Endothelial cell of umbilical vein (primary cell): ENCODE measurements at regions not wholly inside any gene's neighbourhood (a gene's known extent, or its start where the extent isn't known, plus 50 kb on each side); places are given as distances from the start of the nearest gene placed in this dataset.

ENCODE experiments used
- EZH2 ChIP-seq: IDR thresholded peaks from 2 replicates; pipeline ENCODE4 v1.6.1; 2012; ENCODE audit warnings: borderline replicate concordance, low read depth, mild to moderate bottlenecking, moderate library complexity, low read length, inconsistent platforms; ENCODE audit not compliant: severe bottlenecking
- JUN ChIP-seq: IDR thresholded peaks from 2 replicates; pipeline ENCODE4 v1.6.1; 2011; ENCODE audit warnings: borderline replicate concordance, low read depth; ENCODE audit not compliant: insufficient read length, insufficient read depth
- MYC ChIP-seq: IDR thresholded peaks from one replicate; pipeline ENCODE4 v1.6.1; 2011; ENCODE audit warnings: mild to moderate bottlenecking, low read depth, low read length
- POLR2A ChIP-seq: IDR thresholded peaks from 2 replicates; pipeline ENCODE4 v1.6.1; 2012; ENCODE audit warnings: low read depth, mild to moderate bottlenecking, control low read depth, low read length
- POLR2AphosphoS5 ChIP-seq: IDR thresholded peaks from 2 replicates; pipeline ENCODE4 v1.6.1; 2012; ENCODE audit warnings: low read depth, mild to moderate bottlenecking, control low read depth, low read length, moderate library complexity; ENCODE audit not compliant: insufficient read depth
- TF ChIP-seq, protein P1 (sequence below), 2 donors: IDR thresholded peaks; 1 replicate in 1 of 2; 2 replicates in 1 of 2; pipeline ENCODE4 v1.5.1; 2011; ENCODE audit warnings: low read length in 2 of 2, mild to moderate bottlenecking in 2 of 2, moderate library complexity in 2 of 2, control low read depth in 1 of 2, inconsistent platforms in 1 of 2, low read depth in 1 of 2; ENCODE audit not compliant: insufficient read depth in 1 of 2; ENCODE audit errors: extremely low read depth in 1 of 2
- TF ChIP-seq, protein P2 (sequence below): IDR thresholded peaks from 2 replicates; pipeline ENCODE4 v1.6.1; 2011; ENCODE audit not compliant: insufficient read depth, insufficient read length

DNA sequence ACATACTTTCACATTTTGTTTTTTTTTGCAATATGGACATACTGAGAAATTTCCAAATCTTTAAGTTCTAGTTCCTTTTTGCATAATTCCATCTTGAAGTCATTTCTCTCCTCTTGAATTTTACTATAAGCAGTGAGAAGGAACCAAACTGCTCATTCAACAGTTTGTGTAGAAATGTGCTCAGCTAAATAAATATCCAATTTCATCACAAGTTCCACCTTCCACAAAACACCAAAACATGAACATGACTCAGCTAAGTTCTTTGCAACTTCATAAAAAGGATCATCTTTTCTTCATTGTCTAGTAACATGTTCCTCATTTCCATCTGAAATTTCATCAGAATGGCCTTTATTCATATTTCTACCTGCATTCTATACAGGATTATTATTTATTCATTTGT, 77.3 kb upstream of the FGF13 start:
- TF ChIP-seq, protein P1, sequence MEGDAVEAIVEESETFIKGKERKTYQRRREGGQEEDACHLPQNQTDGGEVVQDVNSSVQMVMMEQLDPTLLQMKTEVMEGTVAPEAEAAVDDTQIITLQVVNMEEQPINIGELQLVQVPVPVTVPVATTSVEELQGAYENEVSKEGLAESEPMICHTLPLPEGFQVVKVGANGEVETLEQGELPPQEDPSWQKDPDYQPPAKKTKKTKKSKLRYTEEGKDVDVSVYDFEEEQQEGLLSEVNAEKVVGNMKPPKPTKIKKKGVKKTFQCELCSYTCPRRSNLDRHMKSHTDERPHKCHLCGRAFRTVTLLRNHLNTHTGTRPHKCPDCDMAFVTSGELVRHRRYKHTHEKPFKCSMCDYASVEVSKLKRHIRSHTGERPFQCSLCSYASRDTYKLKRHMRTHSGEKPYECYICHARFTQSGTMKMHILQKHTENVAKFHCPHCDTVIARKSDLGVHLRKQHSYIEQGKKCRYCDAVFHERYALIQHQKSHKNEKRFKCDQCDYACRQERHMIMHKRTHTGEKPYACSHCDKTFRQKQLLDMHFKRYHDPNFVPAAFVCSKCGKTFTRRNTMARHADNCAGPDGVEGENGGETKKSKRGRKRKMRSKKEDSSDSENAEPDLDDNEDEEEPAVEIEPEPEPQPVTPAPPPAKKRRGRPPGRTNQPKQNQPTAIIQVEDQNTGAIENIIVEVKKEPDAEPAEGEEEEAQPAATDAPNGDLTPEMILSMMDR (IDR thresholded peaks at IDR 0.05; ENCODE audit: extremely low read depth in 1 of 2, insufficient read depth in 1 of 2, low read depth in 1 of 2, low read length in 2 of 2) = no peak
- TF ChIP-seq JUN = no peak
- TF ChIP-seq POLR2AphosphoS5 = no peak
- TF ChIP-seq POLR2A = no peak
- no peak for TF ChIP-seq MYC
- TF ChIP-seq EZH2 = no peak
- TF ChIP-seq, protein P2, sequence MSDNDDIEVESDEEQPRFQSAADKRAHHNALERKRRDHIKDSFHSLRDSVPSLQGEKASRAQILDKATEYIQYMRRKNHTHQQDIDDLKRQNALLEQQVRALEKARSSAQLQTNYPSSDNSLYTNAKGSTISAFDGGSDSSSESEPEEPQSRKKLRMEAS = no peak
